ENCODE measurements at regions not wholly inside any gene's neighbourhood (a gene's known extent, or its start where the extent isn't known, plus 50 kb on each side); places are given as distances from the start of the nearest gene placed in this dataset.

DNA sequence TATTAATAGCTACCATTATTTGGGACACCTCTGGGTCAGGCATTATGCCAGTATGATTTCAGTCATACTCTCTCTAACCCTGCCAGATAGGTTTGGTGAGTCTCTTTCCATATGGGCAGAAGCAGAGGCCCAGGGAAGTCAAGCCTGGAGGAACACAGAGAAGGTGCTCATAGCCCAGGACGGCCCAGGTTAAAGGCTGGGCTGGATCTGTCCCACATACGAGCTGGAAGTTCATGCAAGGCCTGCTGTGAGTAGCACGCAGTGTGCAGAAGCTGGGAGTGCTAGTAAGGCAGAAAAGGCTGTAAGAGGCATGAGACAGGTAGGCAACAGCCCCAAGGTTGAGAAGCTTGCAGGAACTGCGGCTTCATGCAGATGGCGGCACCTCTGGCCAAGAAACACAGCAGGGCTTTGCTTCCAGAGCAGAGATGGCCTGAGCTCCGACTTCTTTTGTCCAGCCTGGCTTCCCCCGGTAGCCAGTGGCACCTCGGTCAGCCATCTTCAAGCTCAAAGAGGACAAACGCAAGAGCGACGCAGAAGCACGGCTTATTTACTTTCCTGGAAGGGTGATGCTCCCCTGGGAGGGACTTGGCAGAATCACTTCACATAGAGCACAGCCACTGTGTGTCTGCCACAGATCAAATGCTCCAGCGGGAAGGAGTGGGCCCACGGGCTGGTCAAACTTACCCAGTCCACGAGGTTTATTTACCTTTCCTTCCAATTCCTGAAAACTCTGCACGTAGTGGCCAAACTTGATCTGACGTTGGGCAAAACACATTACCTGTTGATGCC, 58.5 kb upstream of the MAP4K4 start:
- no peak for TF ChIP-seq CTCF (IDR thresholded peaks at IDR 0.05; ENCODE audit: insufficient read depth, low read length, poor library complexity, severe bottlenecking)
- no peak for TF ChIP-seq EZH2phosphoT487 (conservative IDR thresholded peaks at IDR 0.05; ENCODE audit: low read length)
